ENCODE measurements at regions not wholly inside any gene's neighbourhood (a gene's known extent, or its start where the extent isn't known, plus 50 kb on each side); places are given as distances from the start of the nearest gene placed in this dataset.
A peak's percentile ranks its signal among the peaks of the same experiment; 100 is the strongest.

GRCh38 chr15:66844747-66845145, 142.7 kb downstream of the SMAD6 start:
- no peak for TF ChIP-seq GATAD2B (IDR thresholded peaks at IDR 0.05; ENCODE audit: borderline replicate concordance)
- TF ChIP-seq ZNF24 (IDR thresholded peaks at IDR 0.05) = peak; percentile 46; the same call in 1 of the 2 replicates
- H3K79me2 ChIP-seq (ENCODE audit: control insufficient read depth, insufficient read depth, low read length) = no peaks in the 10 kb centered on the region
- 0 out of 2 replicates have a peak, but pooled peaks cover 4% of the 10 kb centered on the region for H4K20me1 ChIP-seq (replicated peaks; ENCODE audit: control insufficient read depth, insufficient read depth, low read length)
- H3K9ac ChIP-seq (ENCODE audit: insufficient read depth in 1 of 2, low read depth in 2 of 2, low read length in 2 of 2) = no peak overlapping the region
- FAIRE-seq = no peak
- no peak overlapping the region for H3K4me3 ChIP-seq
- CTCF ChIA-PET (ENCODE audit: low intra/inter-chr PET ratio) = no interaction called here
- WGBS (ENCODE audit: insufficient coverage, low coverage, missing lambda C conversion rate) = 53% methylated on average over 5 of the region's 5 CpGs
- H2AFZ ChIP-seq (ENCODE audit: low read depth, low read length) = no peak overlapping the region
- in situ Hi-C loops (cut with MboI) (no loop called here), intact Hi-C loops (cut with micrococcal nuclease) (no loop called here)
- no peak for DNase-seq (ENCODE audit: extremely low read depth in 1 of 4, low spot score in 3 of 4)
- peaks cover 7 to 19% of the 10 kb centered on the region in 2 experiments; a peak in 4 of 5 replicates for H3K4me1 ChIP-seq (replicated peaks in 1 of 2; ENCODE audit: control insufficient read depth in 2 of 2, insufficient read depth in 2 of 2, low read length in 2 of 2)
- no peaks in the 10 kb centered on the region for H3K36me3 ChIP-seq (ENCODE audit: control insufficient read depth, insufficient read depth, low read length)
- no peaks in the 10 kb centered on the region for H3K9me3 ChIP-seq (replicated peaks; ENCODE audit: control insufficient read depth, insufficient read depth, low read depth, low read length)
- no TSS peak for BruUV-seq (replicated peaks)
- no peak for ATAC-seq
- no peak overlapping the region for H3K4me2 ChIP-seq (ENCODE audit: insufficient read depth, low read length)
- POLR2A ChIA-PET = interaction anchor here (0.6 to 2.3 kb wide), 3 partner anchors 9 to 351 kb away, joined by 3 to 6 read pairs (median 3); no protein-coding TSS in a partner anchor
- no peaks in the 10 kb centered on the region for H3K9me1 ChIP-seq (ENCODE audit: control insufficient read depth, insufficient read depth, low read length)
- no peaks in the 10 kb centered on the region for H3K27me3 ChIP-seq (ENCODE audit: control insufficient read depth in 2 of 2, insufficient read depth in 2 of 2, low read length in 2 of 2)
- H3K27ac ChIP-seq (ENCODE audit: extremely low read depth, low read depth, low read length) = no peak overlapping the region

- Histone ChIP-seq H3K9me3 (replicated peaks; ENCODE audit: control insufficient read depth, insufficient read depth, low read depth, low read length) (no peaks in the 10 kb centered on the region), H3K4me3 (no peak overlapping the region), H3K27ac (ENCODE audit: extremely low read depth, low read depth, low read length) (no peak overlapping the region), H3K27me3 (ENCODE audit: control insufficient read depth in 2 of 2, insufficient read depth in 2 of 2, low read length in 2 of 2) (no peaks in the 10 kb centered on the region), H3K9ac (ENCODE audit: insufficient read depth in 1 of 2, low read depth in 2 of 2, low read length in 2 of 2) (no peak overlapping the region), H2AFZ (ENCODE audit: low read depth, low read length) (no peak overlapping the region), H3K79me2 (ENCODE audit: control insufficient read depth, insufficient read depth, low read length) (no peaks in the 10 kb centered on the region), H3K9me1 (ENCODE audit: control insufficient read depth, insufficient read depth, low read length) (no peaks in the 10 kb centered on the region), H3K36me3 (ENCODE audit: control insufficient read depth, insufficient read depth, low read length) (no peaks in the 10 kb centered on the region), H3K4me2 (ENCODE audit: insufficient read depth, low read length) (no peak overlapping the region), H4K20me1 (replicated peaks; ENCODE audit: control insufficient read depth, insufficient read depth, low read length) (0 out of 2 replicates have a peak, but pooled peaks cover 4% of the 10 kb centered on the region), H3K4me1 (replicated peaks in 1 of 2; ENCODE audit: control insufficient read depth in 2 of 2, insufficient read depth in 2 of 2, low read length in 2 of 2) (peaks cover 13 to 25% of the 10 kb centered on the region in 2 experiments; a peak in 4 of 5 replicates)
- BruUV-seq (replicated peaks) = no TSS peak
- ATAC-seq (no peak), FAIRE-seq (no peak), DNase-seq (ENCODE audit: extremely low read depth in 1 of 4, low spot score in 3 of 4) (no peak)
- ChIA-PET CTCF (ENCODE audit: low intra/inter-chr PET ratio) (interaction anchor here (0.6 kb wide), 1 partner anchor 1737 kb away, joined by 3 read pairs; no protein-coding TSS in a partner anchor), POLR2A (interaction anchor here (0.6 to 2.3 kb wide), 4 partner anchors 10 to 263 kb away, joined by 3 to 6 read pairs (median 4); no protein-coding TSS in a partner anchor)
- TF ChIP-seq GATAD2B (IDR thresholded peaks at IDR 0.05; ENCODE audit: borderline replicate concordance) (no peak), TAF9B (IDR thresholded peaks at IDR 0.05; ENCODE audit: partially characterized antibody) (no peak), ZNF384 (IDR thresholded peaks at IDR 0.05; ENCODE audit: low read depth, low read length) (no peak), CAMTA2 (CRISPR knock-in tag; conservative IDR thresholded peaks at IDR 0.05) (no peak), KLF13 (tag; IDR thresholded peaks at IDR 0.05; ENCODE audit: borderline replicate concordance, low read depth) (no peak), FIP1L1 (IDR thresholded peaks at IDR 0.05; ENCODE audit: low read depth, low read length, poor library complexity, severe bottlenecking) (no peak), POLR2G (IDR thresholded peaks at IDR 0.05; ENCODE audit: low read depth, low read length) (no peak), BCL6 (CRISPR knock-in tag; IDR thresholded peaks at IDR 0.05) (no peak), CREB5 (CRISPR knock-in tag; IDR thresholded peaks at IDR 0.05) (no peak)
- in situ Hi-C loops (cut with MboI) (no loop called here), intact Hi-C loops (cut with micrococcal nuclease) (no loop called here)
- 29% methylated on average over 6 of the region's 13 CpGs for WGBS (ENCODE audit: insufficient coverage, low coverage, missing lambda C conversion rate)
Observed at GRCh38 chr15:66845266-66845785, 143.3 kb downstream of the SMAD6 start.
